ENCODE measurements at regions not wholly inside any gene's neighbourhood (a gene's known extent, or its start where the extent isn't known, plus 50 kb on each side); places are given as distances from the start of the nearest gene placed in this dataset.

- TF ChIP-seq CTCF (IDR thresholded peaks at IDR 0.05) (no peak), EP300 (IDR thresholded peaks at IDR 0.05) (no peak), POLR2A (IDR thresholded peaks at IDR 0.05; ENCODE audit: low read depth) (no peak), POLR2AphosphoS5 (IDR thresholded peaks at IDR 0.05) (no peak)
Measured at GRCh38 chr6:16991981-16992629, 109.7 kb upstream of the STMND1 start.

All from esophagus muscularis mucosa (tissue), 4 donors.